DMS 273 (cell line): ENCODE measurements at regions not wholly inside any gene's neighbourhood (a gene's known extent, or its start where the extent isn't known, plus 50 kb on each side); places are given as distances from the start of the nearest gene placed in this dataset.
A peak's percentile ranks its signal among the peaks of the same experiment; 100 is the strongest.

Experiments used
- DNase-seq: peaks from one replicate; lab custom pipeline; 2025; ENCODE audit not compliant: unreplicated experiment; lab: John Stamatoyannopoulos, UW

DNA sequence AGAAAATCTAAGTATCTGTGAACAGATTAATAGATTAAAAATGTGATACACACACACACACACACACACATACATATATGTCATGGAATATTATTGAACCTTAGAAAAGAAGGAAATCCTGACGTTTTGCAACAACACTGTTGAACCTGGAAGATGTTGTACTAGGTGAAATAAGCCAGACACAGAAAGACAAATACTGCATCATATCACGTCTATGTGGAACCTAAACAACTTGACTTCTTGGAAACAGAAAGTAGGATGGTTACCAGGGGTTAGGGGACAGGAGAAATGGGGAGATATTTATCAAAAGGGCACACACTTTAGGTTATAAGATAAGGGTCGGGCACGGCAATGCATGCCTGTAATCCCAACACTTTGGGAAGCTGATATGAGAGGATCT is 698.4 kb upstream of the ID2 start:
- DNase-seq, result no peak

DNA sequence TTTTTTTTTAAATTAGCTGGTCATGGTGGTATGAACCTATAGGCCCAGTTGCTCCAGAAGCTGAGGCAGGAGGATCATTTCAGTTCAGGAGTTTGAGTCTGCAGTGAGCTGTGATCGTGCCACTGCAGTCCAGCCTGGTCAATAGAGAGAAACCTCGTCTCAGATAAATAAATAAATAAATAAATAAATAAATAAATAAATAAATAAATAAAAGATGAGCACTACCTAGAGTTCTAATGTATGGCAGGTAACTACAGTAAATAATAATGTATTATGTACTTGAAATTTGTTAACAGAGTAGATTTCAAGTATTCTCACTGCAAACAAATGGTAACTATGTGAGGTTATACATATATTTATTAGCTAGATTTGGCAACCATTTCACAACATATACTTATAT is 697.9 kb upstream of the ID2 start:
- DNase-seq, result no peak

- no peak for DNase-seq
Measured at GRCh38 chr2:7984693-7985353, 697.0 kb upstream of the ID2 start.

- DNase-seq, result no peak
Measured at GRCh38 chr2:7986431-7986830, 695.4 kb upstream of the ID2 start.

DNA sequence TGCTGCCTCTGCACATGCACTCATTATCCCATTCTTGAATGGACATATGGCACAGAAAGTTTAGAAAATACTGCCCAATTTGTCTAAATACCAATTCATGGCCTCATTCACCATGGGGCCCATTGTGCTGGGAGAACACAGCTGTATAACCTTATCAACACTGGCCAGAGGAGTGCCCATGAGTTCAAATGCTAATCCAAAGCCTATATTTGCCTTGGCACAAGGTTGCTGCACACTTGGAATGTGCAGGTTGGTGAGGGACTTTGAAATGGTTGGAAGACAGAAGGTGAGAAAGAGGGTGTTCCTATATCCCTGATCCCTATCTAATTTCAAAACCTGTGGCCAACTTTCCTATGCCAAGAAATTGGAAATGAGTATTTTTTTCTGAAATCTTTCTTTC is 693.9 kb upstream of the ID2 start:
- DNase-seq, result no peak

DNA sequence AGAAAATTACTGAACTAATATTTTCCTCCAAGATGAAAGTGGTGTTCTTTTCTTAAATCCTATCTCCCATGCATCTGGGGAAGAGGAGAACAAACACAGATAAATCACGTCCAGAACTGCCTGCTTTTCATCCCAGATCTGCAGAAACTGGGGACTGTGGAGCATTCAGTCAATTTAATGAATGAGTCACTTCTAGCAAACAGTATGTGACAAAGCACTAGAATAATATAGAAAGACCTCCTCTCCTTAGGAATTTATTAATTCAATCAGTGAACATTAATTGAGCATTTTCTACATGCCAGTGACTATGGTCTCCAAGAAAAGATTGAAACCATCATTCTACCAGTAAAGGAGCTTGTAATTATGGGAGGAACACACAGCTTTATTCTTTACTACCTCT is 693.4 kb upstream of the ID2 start:
- DNase-seq, result no peak

- no peak for DNase-seq
Measured at GRCh38 chr2:7989823-7990222, 692.0 kb upstream of the ID2 start.

DNA sequence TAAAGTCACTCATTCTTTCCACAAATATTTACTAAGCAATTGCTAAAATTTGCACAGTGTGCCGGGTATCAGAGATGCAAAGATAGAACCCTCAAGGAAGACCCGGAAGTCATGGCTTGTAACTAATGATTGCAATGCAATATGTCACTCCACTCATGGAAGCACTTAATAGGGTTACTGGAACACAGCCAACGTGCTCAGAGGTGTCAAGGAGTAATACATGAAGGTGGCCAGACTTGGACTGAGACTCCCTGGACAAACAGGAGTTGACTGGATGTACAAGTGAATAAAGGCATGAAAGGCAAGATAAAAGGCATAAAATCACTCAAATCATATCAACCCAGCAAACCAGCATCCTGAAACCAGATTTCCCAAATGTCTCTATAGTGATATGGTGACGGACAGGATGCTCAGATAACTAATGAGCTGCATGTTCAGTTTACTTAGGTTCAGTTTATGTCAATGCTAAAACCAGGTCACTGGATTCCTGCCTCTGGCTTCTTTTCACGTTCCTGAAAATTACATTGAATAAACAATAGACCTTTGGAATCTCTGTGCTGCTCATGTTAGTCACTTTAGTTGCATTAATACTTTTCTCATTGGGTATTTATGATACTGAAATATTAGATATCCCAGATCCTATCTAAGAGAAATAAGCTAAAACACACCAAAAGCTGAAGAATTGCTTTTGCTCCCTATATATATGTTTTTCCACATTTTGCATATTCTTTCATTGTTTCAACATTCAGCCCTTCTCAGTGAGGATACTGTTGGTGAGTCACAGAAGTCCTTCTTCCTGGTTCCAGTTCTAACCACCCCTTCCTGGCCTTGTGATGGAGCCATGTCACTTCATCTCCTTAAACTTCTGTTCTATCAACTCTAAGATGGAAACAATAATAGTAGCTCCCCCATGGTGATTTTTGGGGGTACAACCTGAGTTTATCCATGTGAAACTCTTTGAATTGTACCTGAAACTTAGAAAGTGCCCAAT is 688.9 kb upstream of the ID2 start:
- peak; percentile 11 for DNase-seq

DNA sequence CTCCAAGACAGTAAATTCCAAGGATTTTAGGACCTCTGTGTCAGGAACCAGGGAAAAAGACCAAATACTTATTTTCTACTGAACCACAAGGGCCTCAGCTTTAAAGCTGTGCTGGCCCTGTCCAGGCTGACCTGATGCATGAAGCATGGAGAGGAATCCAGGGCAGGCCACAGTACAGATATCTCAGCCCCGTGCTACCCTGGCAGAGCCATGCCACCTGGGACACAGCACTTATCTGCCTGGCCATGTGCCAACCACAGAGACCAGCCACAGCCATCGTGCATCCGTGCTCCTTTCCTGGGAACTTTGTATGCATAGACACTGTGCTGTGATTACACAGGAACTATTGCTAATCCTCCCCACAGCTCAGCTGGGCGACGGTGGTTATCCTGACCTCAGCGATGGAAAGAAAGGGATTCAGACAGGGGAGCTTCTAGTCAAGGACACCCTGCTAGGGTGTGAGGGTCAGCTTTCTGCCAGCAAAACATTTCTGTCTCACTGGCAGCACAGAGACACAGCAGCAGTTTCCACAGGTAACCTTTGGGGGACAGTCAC is 687.4 kb upstream of the ID2 start:
- peak; percentile 57 for DNase-seq

DNA sequence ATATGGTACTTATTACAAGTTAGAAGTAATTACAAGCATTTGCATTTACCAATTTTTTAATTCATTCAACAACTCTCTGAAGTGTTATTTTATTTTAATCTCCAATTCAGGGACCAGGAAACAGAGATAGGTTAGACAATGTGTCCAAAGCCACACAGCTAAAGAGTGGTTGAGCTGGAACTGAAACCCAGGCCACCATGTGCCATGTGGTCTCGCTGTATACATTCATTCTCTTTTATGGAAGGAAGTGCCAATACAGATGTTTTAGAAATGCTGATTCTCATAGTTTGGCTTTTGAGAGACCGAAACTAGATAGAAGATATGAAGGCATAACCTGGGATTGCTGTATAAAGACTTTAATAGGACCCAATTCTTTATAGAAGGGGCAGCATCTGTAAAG is 684.6 kb upstream of the ID2 start:
- no peak for DNase-seq

DNA sequence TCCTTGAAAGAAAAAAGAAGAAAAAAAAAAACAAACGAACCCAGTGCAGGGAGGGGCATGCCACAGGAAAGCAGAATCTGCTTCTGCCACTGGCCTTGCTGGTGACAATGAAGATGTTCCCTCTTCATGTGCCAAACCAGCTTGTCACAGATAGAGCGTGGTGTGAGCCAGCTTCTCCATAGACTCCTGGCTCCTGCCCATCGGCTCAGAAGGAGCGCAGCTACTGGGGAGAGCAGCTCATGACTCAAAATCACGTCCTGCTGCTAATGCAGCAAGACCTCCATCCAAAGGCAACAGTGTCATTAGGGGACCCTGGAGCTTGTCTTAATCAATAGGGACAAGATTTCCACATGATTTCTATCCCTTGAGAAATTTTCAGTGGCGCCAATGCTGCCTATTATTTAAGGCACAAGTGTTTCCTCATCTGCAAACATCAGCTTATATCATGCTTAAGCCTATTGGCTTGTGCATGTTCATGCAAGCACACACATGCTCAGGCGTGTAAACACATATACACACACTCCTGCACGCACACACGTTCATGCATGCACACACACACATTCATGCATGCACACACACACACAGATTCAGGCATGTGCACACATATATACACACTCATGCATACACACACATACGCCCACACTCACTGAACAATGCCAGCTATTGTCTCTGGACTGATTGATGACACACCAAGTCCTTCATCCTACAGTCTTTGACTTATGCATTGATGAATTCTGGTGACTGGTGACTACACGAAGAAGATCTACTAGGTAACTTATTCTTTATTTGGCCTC is 682.0 kb upstream of the ID2 start:
- DNase-seq, result no peak

DNA sequence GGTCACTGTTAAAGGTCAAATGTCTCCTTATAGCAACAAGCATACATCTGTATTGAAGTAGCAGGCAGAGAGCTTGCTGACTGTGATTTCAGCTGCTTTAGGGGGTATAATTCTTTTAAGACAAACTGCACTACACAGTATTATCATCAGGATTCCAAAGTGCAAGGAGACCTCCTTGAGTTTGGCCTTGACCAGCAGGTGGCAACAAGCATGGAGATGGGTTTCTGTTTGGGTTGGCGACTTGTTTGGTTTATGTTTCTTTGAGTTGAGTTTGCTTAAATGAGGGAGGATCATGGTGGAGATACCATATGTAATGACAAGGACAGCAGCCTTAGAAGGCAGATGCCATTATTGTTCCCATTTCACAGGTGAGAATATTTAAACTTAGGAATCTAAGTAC is 681.0 kb upstream of the ID2 start:
- peak; percentile 14 for DNase-seq

GRCh38 chr2:8002765-8003393 is 679.0 kb upstream of the ID2 start:
- no peak for DNase-seq

DNA sequence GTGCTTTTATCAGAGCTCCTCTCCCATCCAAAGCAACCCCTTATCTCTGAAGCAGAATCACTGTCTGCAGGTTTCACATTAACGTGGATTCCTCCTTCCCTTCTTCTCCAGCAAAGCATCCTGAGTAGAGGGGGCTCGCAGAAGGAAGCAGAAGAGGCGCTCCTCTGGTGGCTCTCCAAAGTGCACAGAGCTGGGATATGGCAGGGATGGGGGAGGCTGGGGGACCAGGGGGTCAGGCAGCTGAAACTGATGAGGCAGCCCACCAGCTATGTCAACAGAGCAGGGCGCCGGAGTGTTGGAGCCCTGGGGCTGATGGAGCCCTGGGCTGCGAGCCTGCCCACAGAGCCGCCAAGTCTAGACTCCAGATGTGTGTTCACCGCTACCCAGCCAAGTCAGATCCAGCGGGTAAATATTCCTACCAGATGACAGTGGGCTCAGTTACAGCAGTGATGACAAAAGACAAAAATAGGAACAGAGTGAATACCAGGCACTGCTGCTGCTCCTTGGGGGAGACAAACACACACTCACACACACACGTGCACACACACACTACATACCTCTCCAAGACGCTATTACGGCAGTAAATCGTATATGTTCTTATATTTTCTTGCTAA is 678.3 kb upstream of the ID2 start:
- peak; percentile 84 for DNase-seq

GRCh38 chr2:8004250-8004681 is 677.6 kb upstream of the ID2 start:
- DNase-seq, result peak; percentile 62

DNA sequence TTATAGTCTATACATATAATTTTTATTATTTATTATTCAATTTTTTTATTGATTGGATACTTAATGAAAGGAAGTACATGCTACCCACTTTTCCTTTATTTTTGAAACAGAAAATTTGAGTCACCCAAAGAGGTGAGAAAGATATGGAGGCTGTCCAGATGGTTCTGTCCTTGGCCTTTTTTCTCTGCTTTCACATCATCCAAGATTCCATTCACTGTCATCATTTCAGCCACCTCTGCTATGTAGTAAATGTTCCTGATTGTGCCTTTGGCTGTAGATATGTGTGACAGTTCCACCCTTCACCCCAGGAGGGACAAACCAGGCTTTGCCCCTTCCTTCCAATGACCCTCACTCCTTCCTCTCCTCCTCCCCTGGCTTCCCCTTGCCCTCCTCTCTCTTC is 675.7 kb upstream of the ID2 start:
- no peak for DNase-seq

DNA sequence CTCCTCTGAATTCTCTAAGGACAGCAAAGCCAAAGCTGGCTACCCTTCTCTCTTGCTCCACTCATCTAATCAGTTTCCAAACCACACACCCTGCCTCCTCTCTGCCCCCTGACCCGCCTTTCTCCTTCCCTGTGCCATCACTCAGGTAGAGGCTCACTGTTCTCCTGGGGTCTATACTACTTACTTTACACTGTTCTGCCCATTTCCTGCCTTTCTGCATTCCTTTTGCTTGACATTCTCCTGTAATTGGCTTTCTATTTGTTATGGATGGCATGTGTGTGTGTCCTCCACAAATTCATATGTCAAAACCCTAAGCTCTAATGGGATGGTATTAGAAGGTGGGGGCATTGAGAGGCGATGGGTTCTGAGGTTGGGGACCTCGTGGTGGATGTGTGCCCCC is 675.2 kb upstream of the ID2 start:
- DNase-seq, result no peak

- DNase-seq, result no peak
Measured at GRCh38 chr2:8009010-8009597, 672.8 kb upstream of the ID2 start.

- DNase-seq, result peak; percentile 30
Measured at GRCh38 chr2:8015848-8016600, 665.8 kb upstream of the ID2 start.
